Subcutaneous abdominal adipose tissue (tissue), 5 donors: ENCODE measurements at regions not wholly inside any gene's neighbourhood (a gene's known extent, or its start where the extent isn't known, plus 50 kb on each side); places are given as distances from the start of the nearest gene placed in this dataset.
"Not testable (repeated sequence)": the region's sequence is repeated elsewhere in the genome, so short reads cannot be mapped to it uniquely, and the experiment has no call there.

Experiments used
- H3K27ac ChIP-seq: one replicate; pipeline ENCODE4 v1.7.0; 2013; ENCODE audit warnings: low read depth, mild to moderate bottlenecking, inconsistent platforms, low read length, moderate library complexity
- H3K27me3 ChIP-seq, 5 donors: one replicate each; pipeline ENCODE4 v1.7.0; 2013; ENCODE audit warnings: low read length in 5 of 5, inconsistent platforms in 1 of 5; ENCODE audit not compliant: control insufficient read depth in 5 of 5, insufficient read depth in 4 of 5
- H3K36me3 ChIP-seq, 5 donors: one replicate each; pipeline ENCODE4 v1.7.0; 2013; ENCODE audit warnings: low read length in 5 of 5; ENCODE audit not compliant: control insufficient read depth in 5 of 5, insufficient read depth in 5 of 5
- H3K4me1 ChIP-seq, 5 donors: one replicate each; pipeline ENCODE4 v1.7.0; 2013; ENCODE audit warnings: low read length in 5 of 5, mild to moderate bottlenecking in 3 of 5, moderate library complexity in 1 of 5; ENCODE audit not compliant: control insufficient read depth in 5 of 5, insufficient read depth in 5 of 5
- H3K4me3 ChIP-seq, 5 donors: one replicate each; pipeline ENCODE4 v1.7.0; 2013; ENCODE audit warnings: low read length in 5 of 5, low read depth in 1 of 5
- H3K9ac ChIP-seq, 5 donors: one replicate each; pipeline ENCODE4 v1.7.0; 2013; ENCODE audit warnings: low read length in 5 of 5, mild to moderate bottlenecking in 4 of 5, moderate library complexity in 3 of 5
- H3K9me3 ChIP-seq, 5 donors: one replicate each; pipeline ENCODE4 v1.7.0; 2013; ENCODE audit warnings: low read length in 5 of 5; ENCODE audit not compliant: control insufficient read depth in 5 of 5
- donor health status: healthy.
- donor health status: healthy.
- donor health status: healthy.
- donor health status: healthy.
- donor health status: healthy.

DNA sequence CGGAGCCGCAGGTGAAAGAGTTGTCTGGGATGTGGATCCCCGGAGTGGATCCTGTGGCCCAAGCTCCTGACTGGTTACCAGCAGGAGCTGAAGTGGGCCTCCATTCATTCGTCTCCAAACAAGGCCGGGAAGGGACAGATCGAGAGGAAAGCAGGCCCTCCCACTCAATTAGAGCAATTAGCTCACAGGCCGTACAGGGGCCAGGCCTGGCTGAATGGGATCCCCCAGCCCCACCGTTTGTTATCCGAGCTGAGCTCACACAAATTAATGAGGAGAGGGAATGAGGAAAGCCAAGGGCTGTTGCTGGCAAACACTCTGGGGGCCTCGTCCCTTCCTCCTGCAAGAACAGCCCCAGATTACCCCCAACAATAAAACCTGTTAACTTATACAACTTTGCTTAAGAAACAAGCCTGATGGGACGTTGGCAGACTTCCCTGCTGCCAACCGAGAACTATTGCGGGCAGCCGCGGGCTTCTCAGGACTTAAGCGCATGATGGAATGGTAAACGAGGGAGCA lies 338.0 kb downstream of the BCL11A start:
- no peak overlapping the region for H3K9ac ChIP-seq
- no peak overlapping the region for H3K27ac ChIP-seq
- no peaks in the 10 kb centered on the region for H3K9me3 ChIP-seq
- H3K36me3 ChIP-seq, result no peaks in the 10 kb centered on the region
- no peaks in the 10 kb centered on the region for H3K27me3 ChIP-seq
- H3K4me3 ChIP-seq, result no peak overlapping the region
- H3K4me1 ChIP-seq, result peaks cover 3 to 19% (median 12%) of the 10 kb centered on the region in 5 donors

DNA sequence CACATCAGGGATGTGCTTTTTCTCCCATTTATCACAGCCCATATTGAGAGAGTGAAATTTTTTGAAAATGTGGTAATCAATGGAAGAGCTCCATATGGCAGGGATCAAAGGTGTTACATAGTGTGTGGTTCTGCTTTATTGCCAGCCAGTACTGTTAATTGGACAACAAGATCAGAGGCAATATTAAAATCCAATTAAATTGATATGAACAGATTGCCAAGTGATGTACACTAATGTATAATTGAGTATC lies 338.9 kb downstream of the BCL11A start:
- Histone ChIP-seq H3K27me3 (no peaks in the 10 kb centered on the region), H3K9ac (no peak overlapping the region), H3K27ac (no peak overlapping the region), H3K36me3 (no peaks in the 10 kb centered on the region), H3K4me1 (peaks cover 3 to 16% (median 12%) of the 10 kb centered on the region in 5 donors), H3K9me3 (no peaks in the 10 kb centered on the region), H3K4me3 (no peak overlapping the region)

DNA sequence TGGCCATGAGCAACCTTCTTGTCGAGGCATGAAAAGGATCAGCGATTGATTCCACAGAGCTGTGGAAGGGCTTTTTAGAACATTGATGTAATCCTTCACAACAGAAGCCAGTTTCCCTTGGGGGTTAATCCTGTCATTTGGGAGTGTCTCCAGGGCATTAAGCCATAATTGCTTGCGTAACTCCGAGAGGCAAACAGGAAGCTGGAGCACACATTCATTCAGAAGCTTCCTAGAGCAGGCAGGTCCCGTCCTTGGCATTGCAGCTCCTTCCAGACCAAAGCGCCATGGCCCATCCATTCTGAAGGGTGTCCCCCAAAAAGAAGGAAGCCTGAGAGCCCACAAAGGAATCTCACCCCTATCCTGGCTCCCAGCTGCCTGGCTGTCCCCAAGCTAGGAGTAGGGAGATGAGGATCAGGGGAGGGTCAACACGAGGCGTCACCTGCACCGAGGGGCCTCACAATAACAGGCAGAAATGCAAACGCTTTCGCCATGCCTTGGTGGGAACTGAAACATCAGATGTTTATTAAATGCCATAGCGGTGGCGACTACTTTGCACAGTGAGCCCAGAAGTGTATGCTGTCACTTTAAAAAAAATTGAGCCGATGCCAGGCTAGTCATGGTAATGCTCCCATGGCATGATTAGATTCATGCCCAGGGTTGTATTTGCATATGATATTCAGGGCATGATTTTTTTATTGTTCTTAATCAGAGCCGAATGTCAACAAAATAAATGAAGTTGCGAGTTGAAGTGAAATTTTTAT lies 339.4 kb downstream of the BCL11A start:
- H3K27ac ChIP-seq, result no peak overlapping the region
- no peaks in the 10 kb centered on the region for H3K9me3 ChIP-seq
- no peaks in the 10 kb centered on the region for H3K36me3 ChIP-seq
- peaks cover 3 to 15% (median 12%) of the 10 kb centered on the region in 5 donors for H3K4me1 ChIP-seq
- no peak overlapping the region for H3K9ac ChIP-seq
- H3K27me3 ChIP-seq, result no peaks in the 10 kb centered on the region
- H3K4me3 ChIP-seq, result peak overlapping the region in 1 of 5 donors; percentile 10

DNA sequence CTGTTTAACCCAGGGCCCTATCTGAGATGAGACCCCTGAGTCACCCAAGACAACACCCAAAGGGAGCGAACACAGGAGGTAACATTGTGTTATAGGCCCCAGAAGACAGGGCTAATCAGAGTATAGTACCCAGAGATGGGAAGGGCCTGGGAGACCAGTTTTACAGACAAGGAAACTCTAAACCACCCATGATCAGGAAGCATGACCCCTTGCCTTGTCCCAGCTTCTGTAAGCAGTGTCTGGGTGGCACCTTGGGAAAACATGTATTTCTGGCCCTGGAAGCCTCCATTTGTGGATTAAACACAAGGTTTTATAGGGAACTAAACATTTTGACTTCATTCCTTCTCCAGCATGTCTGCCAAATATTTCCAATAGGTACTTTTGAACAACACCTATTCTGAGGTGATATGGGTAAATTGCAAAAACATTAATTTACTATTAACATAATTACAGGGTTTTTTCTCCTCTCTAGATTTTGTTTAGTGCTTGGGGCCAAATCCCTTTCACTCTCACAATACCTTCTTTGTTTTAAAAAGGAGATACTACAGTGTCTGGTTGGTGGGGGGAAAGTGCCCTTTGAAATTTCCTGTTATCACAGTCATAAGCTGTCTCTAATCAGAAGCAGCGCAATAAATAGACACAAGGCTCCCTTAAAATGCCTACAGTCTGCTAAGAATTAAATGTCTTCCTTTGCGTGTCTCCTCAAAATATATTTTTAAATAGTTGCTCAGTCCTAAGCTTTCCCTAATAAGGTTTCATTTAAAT lies 341.1 kb downstream of the BCL11A start:
- Histone ChIP-seq H3K27ac (no peak overlapping the region), H3K36me3 (no peaks in the 10 kb centered on the region), H3K4me1 (peaks cover 3 to 15% (median 12%) of the 10 kb centered on the region in 5 donors), H3K27me3 (no peaks in the 10 kb centered on the region), H3K9ac (no peak overlapping the region), H3K9me3 (no peaks in the 10 kb centered on the region), H3K4me3 (no peak overlapping the region)

DNA sequence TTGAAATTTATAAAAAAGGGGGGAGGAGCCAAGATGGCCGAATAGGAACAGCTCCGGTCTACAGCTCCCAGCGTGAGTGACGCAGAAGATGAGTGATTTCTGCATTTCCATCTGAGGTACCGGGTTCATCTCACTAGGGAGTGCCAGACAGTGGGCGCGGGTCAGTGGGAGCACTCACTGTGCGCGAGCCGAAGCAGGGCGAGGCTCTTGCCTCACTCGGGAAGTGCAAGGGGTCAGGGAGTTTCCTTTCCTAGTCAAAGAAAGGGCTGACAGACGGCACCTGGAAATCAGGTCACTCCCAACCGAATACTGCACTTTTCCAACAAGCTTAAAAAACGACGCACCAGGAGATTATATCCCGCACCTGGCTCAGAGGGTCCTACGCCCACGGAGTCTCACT lies 364.4 kb downstream of the BCL11A start:
- H3K9ac ChIP-seq, H3K36me3 ChIP-seq, H3K4me1 ChIP-seq, H3K4me3 ChIP-seq, H3K27ac ChIP-seq, H3K27me3 ChIP-seq: not testable (repeated sequence)
- peaks cover 0 to 11% (median 10%) of the 10 kb centered on the region in 5 donors for H3K9me3 ChIP-seq

DNA sequence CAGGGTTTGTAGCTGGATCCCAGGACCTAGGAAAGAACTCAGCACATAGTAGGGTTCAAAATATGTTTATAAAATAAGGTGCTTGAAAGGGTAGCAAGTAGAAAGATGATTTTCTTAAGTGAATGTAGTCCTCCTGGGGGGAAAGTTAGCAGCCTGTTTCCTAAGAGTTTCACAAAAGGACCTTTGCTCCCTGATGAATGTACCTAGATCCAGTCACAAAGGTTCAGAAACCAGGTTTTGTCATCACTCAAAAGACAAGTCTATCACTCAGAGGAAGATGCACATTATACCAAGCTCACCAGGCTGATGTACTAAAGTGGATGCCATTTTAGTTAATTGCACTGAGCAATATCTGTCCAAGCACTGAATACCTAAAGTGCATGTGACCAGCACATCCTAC lies 378.2 kb downstream of the BCL11A start:
- no peak overlapping the region for H3K9ac ChIP-seq
- H3K36me3 ChIP-seq, result no peaks in the 10 kb centered on the region
- H3K4me3 ChIP-seq, result no peak overlapping the region
- no peak overlapping the region for H3K27ac ChIP-seq
- H3K4me1 ChIP-seq, result no peaks in the 10 kb centered on the region
- H3K9me3 ChIP-seq, result no peaks in the 10 kb centered on the region
- no peaks in the 10 kb centered on the region for H3K27me3 ChIP-seq

DNA sequence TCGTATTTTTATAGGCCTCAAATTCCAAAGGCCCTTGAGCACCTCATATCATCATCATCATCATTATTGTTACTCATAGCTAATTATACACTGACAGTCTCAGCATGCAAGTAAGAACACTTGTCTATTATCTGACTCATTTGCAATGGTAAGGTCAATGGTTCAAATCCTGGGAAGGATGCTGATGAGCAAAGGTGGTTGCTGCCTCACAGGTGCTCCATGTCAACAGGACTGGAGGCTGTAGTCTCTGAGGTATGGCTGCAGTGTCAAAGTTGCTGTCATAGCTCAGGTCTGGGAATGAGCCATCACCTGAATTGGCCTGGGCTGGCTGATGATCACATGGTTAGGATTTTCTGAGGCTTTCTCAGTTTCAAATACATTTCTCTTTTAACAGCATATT lies 379.3 kb downstream of the BCL11A start:
- H3K27me3 ChIP-seq, result no peaks in the 10 kb centered on the region
- H3K4me3 ChIP-seq, result no peak overlapping the region
- no peak overlapping the region for H3K27ac ChIP-seq
- no peaks in the 10 kb centered on the region for H3K36me3 ChIP-seq
- H3K9ac ChIP-seq, result no peak overlapping the region
- H3K9me3 ChIP-seq, result no peaks in the 10 kb centered on the region
- no peaks in the 10 kb centered on the region for H3K4me1 ChIP-seq

DNA sequence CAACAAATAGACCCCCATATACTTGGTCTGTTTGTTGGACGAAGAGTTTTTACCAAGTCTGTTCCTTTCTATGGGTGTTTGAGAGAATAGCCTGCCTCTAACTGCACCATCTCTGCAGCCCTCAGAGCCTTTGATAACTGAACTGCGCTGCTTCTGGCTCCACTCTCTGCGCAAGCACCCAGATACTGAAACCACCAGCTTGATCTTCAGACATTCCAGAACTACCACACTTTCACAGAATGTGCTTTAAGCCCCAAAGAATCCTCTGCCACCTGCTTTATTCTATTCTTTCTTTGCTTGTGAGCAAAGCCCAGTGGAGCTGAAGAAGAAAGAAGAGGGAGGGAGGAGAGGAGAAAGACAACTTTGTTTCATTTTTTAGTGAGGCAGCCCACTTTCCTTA lies 380.7 kb downstream of the BCL11A start:
- Histone ChIP-seq H3K36me3 (no peaks in the 10 kb centered on the region), H3K9ac (no peak overlapping the region), H3K27ac (no peak overlapping the region), H3K9me3 (no peaks in the 10 kb centered on the region), H3K27me3 (no peaks in the 10 kb centered on the region), H3K4me1 (no peaks in the 10 kb centered on the region), H3K4me3 (no peak overlapping the region)

DNA sequence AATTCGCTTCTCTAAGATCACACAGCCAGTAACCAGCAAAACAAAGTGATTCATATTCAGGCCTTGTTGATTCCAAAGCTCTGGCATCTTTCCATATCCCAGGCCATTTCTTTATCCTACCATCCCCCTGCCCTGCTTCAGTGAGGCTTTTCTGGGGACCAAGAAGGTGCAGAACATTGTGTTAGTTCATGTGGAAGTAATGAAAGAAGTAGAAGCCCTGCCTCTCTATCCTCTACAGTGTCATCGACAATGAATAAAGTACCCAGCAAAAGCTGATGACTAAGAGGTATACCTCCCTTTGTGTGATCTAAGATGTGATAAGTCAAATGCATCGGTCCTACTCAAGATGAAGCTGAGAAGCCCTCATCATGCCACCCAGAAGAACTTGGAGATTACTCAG lies 383.2 kb downstream of the BCL11A start:
- no peak overlapping the region for H3K9ac ChIP-seq
- H3K4me3 ChIP-seq, result no peak overlapping the region
- no peak overlapping the region for H3K27ac ChIP-seq
- no peaks in the 10 kb centered on the region for H3K4me1 ChIP-seq
- no peaks in the 10 kb centered on the region for H3K36me3 ChIP-seq
- no peaks in the 10 kb centered on the region for H3K9me3 ChIP-seq
- no peaks in the 10 kb centered on the region for H3K27me3 ChIP-seq

DNA sequence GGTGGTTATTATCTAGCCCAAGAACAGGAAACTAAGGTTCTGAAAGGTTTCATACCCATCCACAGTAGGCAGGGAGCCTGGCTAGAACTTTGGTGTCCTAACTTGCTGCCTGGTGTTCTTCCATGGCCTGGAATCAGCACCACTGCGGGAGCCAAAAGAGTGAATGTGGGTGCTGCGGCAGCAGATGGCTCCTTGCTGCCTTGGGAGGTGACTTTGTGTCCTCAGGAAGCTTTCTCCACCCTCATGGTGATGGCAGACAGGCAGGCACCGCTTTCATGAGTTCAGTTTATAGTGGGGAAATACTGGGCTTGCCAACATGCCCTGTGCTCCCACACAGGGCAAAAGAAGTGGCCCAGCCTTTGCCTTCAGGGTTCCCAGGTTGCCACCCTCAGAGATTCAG lies 385.2 kb downstream of the BCL11A start:
- no peaks in the 10 kb centered on the region for H3K4me1 ChIP-seq
- H3K27ac ChIP-seq, result no peak overlapping the region
- H3K9me3 ChIP-seq, result no peaks in the 10 kb centered on the region
- no peak overlapping the region for H3K9ac ChIP-seq
- H3K27me3 ChIP-seq, result peaks cover 0 to 4% (median 0%) of the 10 kb centered on the region in 5 donors
- no peak overlapping the region for H3K4me3 ChIP-seq
- H3K36me3 ChIP-seq, result no peaks in the 10 kb centered on the region
